ENCODE measurements at regions not wholly inside any gene's neighbourhood (a gene's known extent, or its start where the extent isn't known, plus 50 kb on each side); places are given as distances from the start of the nearest gene placed in this dataset.
A peak's percentile ranks its signal among the peaks of the same experiment; 100 is the strongest.

DNA sequence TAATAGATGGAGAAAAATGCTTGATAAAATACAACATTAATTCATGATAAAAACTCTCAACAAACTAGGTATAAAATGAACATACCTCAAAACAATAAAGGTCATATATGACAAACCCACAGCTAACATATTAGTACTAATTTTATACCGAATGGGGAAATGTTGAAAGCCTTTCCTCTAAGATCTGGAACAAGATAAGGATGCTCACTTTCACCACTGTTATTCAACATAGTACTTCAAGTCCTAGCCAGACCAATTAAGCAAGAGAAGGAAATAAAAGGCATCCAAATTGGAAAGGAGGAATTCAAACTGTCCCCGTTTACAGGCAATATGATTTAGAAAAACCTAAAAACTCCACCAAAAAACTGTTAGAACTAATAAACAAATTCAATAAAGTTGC is 61.5 kb upstream of the CTIF start:
- Mint-ChIP-seq H3K9me3 (peaks cover 2% of the 10 kb centered on the region), H3K4me1 (no peaks in the 10 kb centered on the region), H3K27me3 (peaks cover 26% of the 10 kb centered on the region), H3K4me3 (no peak overlapping the region), H3K27ac (no peak overlapping the region), H3K36me3 (ENCODE audit: low read depth) (no peaks in the 10 kb centered on the region)
- TF ChIP-seq, protein P1, sequence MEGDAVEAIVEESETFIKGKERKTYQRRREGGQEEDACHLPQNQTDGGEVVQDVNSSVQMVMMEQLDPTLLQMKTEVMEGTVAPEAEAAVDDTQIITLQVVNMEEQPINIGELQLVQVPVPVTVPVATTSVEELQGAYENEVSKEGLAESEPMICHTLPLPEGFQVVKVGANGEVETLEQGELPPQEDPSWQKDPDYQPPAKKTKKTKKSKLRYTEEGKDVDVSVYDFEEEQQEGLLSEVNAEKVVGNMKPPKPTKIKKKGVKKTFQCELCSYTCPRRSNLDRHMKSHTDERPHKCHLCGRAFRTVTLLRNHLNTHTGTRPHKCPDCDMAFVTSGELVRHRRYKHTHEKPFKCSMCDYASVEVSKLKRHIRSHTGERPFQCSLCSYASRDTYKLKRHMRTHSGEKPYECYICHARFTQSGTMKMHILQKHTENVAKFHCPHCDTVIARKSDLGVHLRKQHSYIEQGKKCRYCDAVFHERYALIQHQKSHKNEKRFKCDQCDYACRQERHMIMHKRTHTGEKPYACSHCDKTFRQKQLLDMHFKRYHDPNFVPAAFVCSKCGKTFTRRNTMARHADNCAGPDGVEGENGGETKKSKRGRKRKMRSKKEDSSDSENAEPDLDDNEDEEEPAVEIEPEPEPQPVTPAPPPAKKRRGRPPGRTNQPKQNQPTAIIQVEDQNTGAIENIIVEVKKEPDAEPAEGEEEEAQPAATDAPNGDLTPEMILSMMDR (IDR thresholded peaks at IDR 0.05): no peak
- intact Hi-C loops (cut with micrococcal nuclease): loop anchor here (5.0 to 10.0 kb wide), 3 partner anchors 970 to 1787 kb away; partner anchors contain the start of gene CFAP53
- ChIA-PET POLR2A (no interaction called here), CTCF (no interaction called here)
- ATAC-seq (ENCODE audit: low read depth) (no peak), DNase-seq (no peak)

GRCh38 chr18:48476550-48476917 is 62.3 kb upstream of the CTIF start:
- ATAC-seq (ENCODE audit: low read depth) (no peak), DNase-seq (no peak)
- Mint-ChIP-seq H3K4me3 (no peak overlapping the region), H3K4me1 (no peaks in the 10 kb centered on the region), H3K27ac (no peak overlapping the region), H3K27me3 (peaks cover 24% of the 10 kb centered on the region), H3K9me3 (peaks cover 5% of the 10 kb centered on the region), H3K36me3 (ENCODE audit: low read depth) (no peaks in the 10 kb centered on the region)
- POLR2A ChIA-PET: no interaction called here
- intact Hi-C loops (cut with micrococcal nuclease): loop anchor here (1.0 to 10.0 kb wide), 5 partner anchors 199 to 1788 kb away; partner anchors contain the start of gene CFAP53
- CTCF ChIA-PET: interaction anchor here (0.6 to 1.8 kb wide), 7 partner anchors 12 to 1384 kb away, joined by 3 to 8 read pairs (median 3); no protein-coding TSS in a partner anchor
- TF ChIP-seq, protein P1 (IDR thresholded peaks at IDR 0.05): no peak

GRCh38 chr18:48475635-48476549 is 62.9 kb upstream of the CTIF start:
- Mint-ChIP-seq H3K4me3 (no peak overlapping the region), H3K27me3 (peaks cover 23% of the 10 kb centered on the region), H3K36me3 (ENCODE audit: low read depth) (no peaks in the 10 kb centered on the region), H3K9me3 (peaks cover 5% of the 10 kb centered on the region), H3K4me1 (no peaks in the 10 kb centered on the region), H3K27ac (no peak overlapping the region)
- TF ChIP-seq, protein P1 (IDR thresholded peaks at IDR 0.05): peak; percentile 30
- POLR2A ChIA-PET: interaction anchor here (0.6 kb wide), 1 partner anchor 762 kb away, joined by 4 read pairs; no protein-coding TSS in a partner anchor
- peak; percentile 37 for ATAC-seq (ENCODE audit: low read depth)
- CTCF ChIA-PET: interaction anchor here (0.6 to 1.8 kb wide), 11 partner anchors 11 to 1385 kb away, joined by 3 to 8 read pairs (median 3); no protein-coding TSS in a partner anchor
- DNase-seq: no peak
- intact Hi-C loops (cut with micrococcal nuclease): loop anchor here (1.0 to 10.0 kb wide), 5 partner anchors 199 to 1789 kb away; partner anchors contain the start of gene CFAP53

- H3K4me1 Mint-ChIP-seq: no peaks in the 10 kb centered on the region
Observed at GRCh38 chr18:48473816-48474215, 64.6 kb upstream of the ZBTB7C start.

More at GRCh38 chr18:48473816-48474215, 64.6 kb upstream of the ZBTB7C start:
- intact Hi-C loops (cut with micrococcal nuclease): loop anchor here (10.0 kb wide), 1 partner anchor 1791 kb away; the partner anchor contains the start of gene CFAP53
- ChIA-PET POLR2A (no interaction called here), CTCF (no interaction called here)
- no peak for ATAC-seq (ENCODE audit: low read depth)
- H3K27ac Mint-ChIP-seq: no peak overlapping the region
- peaks cover 5% of the 10 kb centered on the region for H3K9me3 Mint-ChIP-seq
- no peak for DNase-seq
- H3K4me3 Mint-ChIP-seq: no peak overlapping the region
- H3K36me3 Mint-ChIP-seq (ENCODE audit: low read depth): no peaks in the 10 kb centered on the region
- H3K27me3 Mint-ChIP-seq: peaks cover 26% of the 10 kb centered on the region
- TF ChIP-seq, protein P1 (IDR thresholded peaks at IDR 0.05): no peak
